MM.1S (cell line): ENCODE measurements at regions not wholly inside any gene's neighbourhood (a gene's known extent, or its start where the extent isn't known, plus 50 kb on each side); places are given as distances from the start of the nearest gene placed in this dataset.
"Not testable (repeated sequence)": the region's sequence is repeated elsewhere in the genome, so short reads cannot be mapped to it uniquely, and the experiment has no call there.

Experiments used
- DNase-seq: peaks from one replicate; pipeline ENCODE4 v3.0.0-alpha.2; 2015
- H2AFZ ChIP-seq: fragments of 300-600 bp; sonication (generic); 2 replicates; pipeline ENCODE4 v1.6.0; 2016; ENCODE audit warnings: antibody characterized with exemption, low read length
- H3F3A ChIP-seq: fragments of 300-600 bp; sonication (generic); 2 replicates; pipeline ENCODE4 v1.6.1; 2016; ENCODE audit warnings: mild to moderate bottlenecking, antibody characterized with exemption, low read length, moderate library complexity, mixed read lengths; ENCODE audit not compliant: insufficient read depth
- H3K27ac ChIP-seq: fragments of 300-600 bp; sonication (generic); 2 replicates; pipeline ENCODE4 v1.5.1; 2016; ENCODE audit warnings: mild to moderate bottlenecking, low read length
- H3K27me3 ChIP-seq: fragments of 300-600 bp; sonication (generic); replicated peaks from 2 replicates; pipeline ENCODE4 v1.6.0; 2016; ENCODE audit warnings: low read length; ENCODE audit not compliant: insufficient read depth
- H3K36me3 ChIP-seq: fragments of 300-600 bp; sonication (generic); replicated peaks from 2 replicates; pipeline ENCODE4 v1.6.1; 2016; ENCODE audit warnings: mild to moderate bottlenecking, low read length, mixed read lengths; ENCODE audit not compliant: insufficient read depth
- H3K4me1 ChIP-seq: fragments of 300-600 bp; sonication (generic); 2 replicates; pipeline ENCODE4 v1.6.1; 2016; ENCODE audit warnings: low read length, mixed read lengths
- H3K4me2 ChIP-seq: fragments of 300-600 bp; sonication (generic); 2 replicates; pipeline ENCODE4 v1.6.0; 2016; ENCODE audit warnings: low read depth, low read length
- H3K4me3 ChIP-seq: fragments of 300-600 bp; sonication (generic); 2 replicates; pipeline ENCODE4 v1.5.1; 2016; ENCODE audit warnings: low read length, mixed read lengths
- H3K79me2 ChIP-seq: fragments of 300-600 bp; sonication (generic); 2 replicates; pipeline ENCODE4 v1.6.1; 2016; ENCODE audit warnings: mixed run types, low read length, mixed read lengths
- H3K9ac ChIP-seq: fragments of 300-600 bp; sonication (generic); 2 replicates; pipeline ENCODE4 v1.6.1; 2016; ENCODE audit warnings: low read length, mixed read lengths
- H3K9me2 ChIP-seq: fragments of 300-600 bp; sonication (generic); replicated peaks from 2 replicates; pipeline ENCODE4 v1.6.1; 2016; ENCODE audit warnings: mild to moderate bottlenecking, low read length, mixed read lengths; ENCODE audit not compliant: insufficient read depth
- H3K9me3 ChIP-seq: fragments of 300-600 bp; sonication (generic); replicated peaks from 2 replicates; pipeline ENCODE4 v1.6.1; 2016; ENCODE audit warnings: mild to moderate bottlenecking, low read length, mixed read lengths; ENCODE audit not compliant: insufficient read depth
- H4K20me1 ChIP-seq: fragments of 300-600 bp; sonication (generic); 2 replicates; pipeline ENCODE4 v1.6.1; 2016; ENCODE audit warnings: mild to moderate bottlenecking, low read length, moderate library complexity, mixed read lengths; ENCODE audit not compliant: insufficient read depth
- EZH2 ChIP-seq: fragments of 300-600 bp; sonication (generic); optimal IDR thresholded peaks from 2 replicates; pipeline ENCODE3; 2017; ENCODE audit warnings: low read depth, mild to moderate bottlenecking, antibody characterized with exemption, low read length, mixed read lengths
- EZH2phosphoT487 ChIP-seq: fragments of 300-600 bp; sonication (generic); IDR thresholded peaks from 2 replicates; pipeline ENCODE4 v1.6.1; 2018; ENCODE audit warnings: antibody characterized with exemption, low read length
- TF ChIP-seq, protein P1 (sequence below): fragments of 300-600 bp; sonication (generic); IDR thresholded peaks from 2 replicates; pipeline ENCODE4 v1.5.1; 2016; ENCODE audit warnings: antibody characterized with exemption, low read length, mixed read lengths

DNA sequence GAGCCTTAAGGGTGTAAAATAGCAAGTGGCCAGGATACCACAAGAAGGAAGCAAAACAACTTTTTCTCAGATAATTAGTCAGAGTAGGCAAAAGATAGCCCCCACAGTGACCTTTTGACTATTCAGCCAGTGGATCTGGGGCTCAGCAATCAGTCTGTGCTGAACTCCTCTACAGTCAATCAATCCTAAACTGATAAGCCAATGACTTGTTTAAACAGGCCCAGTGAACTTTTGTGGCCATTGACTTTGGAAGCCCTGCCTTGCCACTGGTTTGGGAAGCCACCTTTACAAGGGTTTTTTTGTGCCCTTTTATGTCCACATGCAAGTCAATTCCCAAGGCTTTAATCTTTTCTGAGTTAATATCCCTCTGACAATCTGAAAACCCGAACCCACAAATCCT lies 1565.0 kb upstream of the WWC1 start:
- TF ChIP-seq, protein P1, sequence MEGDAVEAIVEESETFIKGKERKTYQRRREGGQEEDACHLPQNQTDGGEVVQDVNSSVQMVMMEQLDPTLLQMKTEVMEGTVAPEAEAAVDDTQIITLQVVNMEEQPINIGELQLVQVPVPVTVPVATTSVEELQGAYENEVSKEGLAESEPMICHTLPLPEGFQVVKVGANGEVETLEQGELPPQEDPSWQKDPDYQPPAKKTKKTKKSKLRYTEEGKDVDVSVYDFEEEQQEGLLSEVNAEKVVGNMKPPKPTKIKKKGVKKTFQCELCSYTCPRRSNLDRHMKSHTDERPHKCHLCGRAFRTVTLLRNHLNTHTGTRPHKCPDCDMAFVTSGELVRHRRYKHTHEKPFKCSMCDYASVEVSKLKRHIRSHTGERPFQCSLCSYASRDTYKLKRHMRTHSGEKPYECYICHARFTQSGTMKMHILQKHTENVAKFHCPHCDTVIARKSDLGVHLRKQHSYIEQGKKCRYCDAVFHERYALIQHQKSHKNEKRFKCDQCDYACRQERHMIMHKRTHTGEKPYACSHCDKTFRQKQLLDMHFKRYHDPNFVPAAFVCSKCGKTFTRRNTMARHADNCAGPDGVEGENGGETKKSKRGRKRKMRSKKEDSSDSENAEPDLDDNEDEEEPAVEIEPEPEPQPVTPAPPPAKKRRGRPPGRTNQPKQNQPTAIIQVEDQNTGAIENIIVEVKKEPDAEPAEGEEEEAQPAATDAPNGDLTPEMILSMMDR: no peak
- no peak for TF ChIP-seq EZH2phosphoT487
- no peak for TF ChIP-seq EZH2
- Histone ChIP-seq H2AFZ (no peak overlapping the region), H3K9me2 (no peaks in the 10 kb centered on the region), H3K27me3 (no peaks in the 10 kb centered on the region; the same call in 1 of the 2 replicates), H3K4me2 (no peak overlapping the region), H3K4me3 (no peak overlapping the region), H3K79me2 (no peaks in the 10 kb centered on the region), H3K9me3 (no peaks in the 10 kb centered on the region), H3K9ac (no peak overlapping the region), H3F3A (no peaks in the 10 kb centered on the region), H3K36me3 (no peaks in the 10 kb centered on the region), H4K20me1 (no peaks in the 10 kb centered on the region), H3K4me1 (no peaks in the 10 kb centered on the region), H3K27ac (no peak overlapping the region)
- DNase-seq: no peak

DNA sequence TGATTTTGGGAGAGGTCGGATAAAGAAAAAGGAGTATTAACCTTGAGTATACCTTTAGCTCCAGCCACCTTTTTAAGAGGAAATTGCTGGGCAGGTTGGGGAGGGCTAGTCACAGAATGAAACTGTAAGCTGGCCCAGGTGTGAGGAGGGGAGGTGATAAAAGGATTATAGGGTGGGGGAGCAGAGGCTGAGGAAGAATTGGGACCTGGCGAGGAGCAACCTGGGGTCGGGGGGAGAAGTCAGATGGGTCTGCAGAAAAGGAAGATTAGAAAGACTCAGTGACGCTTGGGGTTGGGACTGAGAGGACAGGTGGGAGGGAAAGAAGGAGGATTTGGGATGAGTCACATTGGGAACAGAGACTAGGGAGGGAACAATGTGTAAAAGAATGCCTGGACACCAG lies 1548.5 kb upstream of the WWC1 start:
- not testable (repeated sequence) for H3K4me3 ChIP-seq

DNA sequence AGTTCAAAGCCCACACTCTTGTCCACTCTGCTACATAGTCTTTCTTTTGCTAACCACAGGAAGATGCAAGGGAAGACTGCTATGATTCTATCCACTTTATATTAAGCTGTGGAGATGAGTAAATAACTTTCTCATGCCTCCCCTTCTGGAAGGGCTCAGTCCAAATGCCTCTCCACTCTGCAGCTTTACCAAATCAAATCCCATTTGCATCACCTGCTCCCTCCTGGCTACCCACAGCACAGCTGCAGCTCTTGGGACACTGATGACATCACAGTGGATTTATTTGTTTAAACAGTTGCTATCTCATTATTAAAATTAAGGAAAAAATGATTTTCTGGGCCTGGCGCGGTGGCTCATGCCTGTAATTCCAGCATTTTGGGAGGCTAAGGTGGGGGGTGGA lies 1544.9 kb upstream of the WWC1 start:
- no peaks in the 10 kb centered on the region for H3K79me2 ChIP-seq
- H3K27ac ChIP-seq: no peak overlapping the region
- no peak overlapping the region for H2AFZ ChIP-seq
- H3K4me1 ChIP-seq: no peaks in the 10 kb centered on the region
- H3K9me2 ChIP-seq: no peaks in the 10 kb centered on the region
- no peaks in the 10 kb centered on the region for H3K36me3 ChIP-seq
- no peaks in the 10 kb centered on the region for H3K27me3 ChIP-seq
- TF ChIP-seq, protein P1: no peak
- TF ChIP-seq EZH2 (no peak), EZH2phosphoT487 (no peak)
- no peak overlapping the region for H3K4me2 ChIP-seq
- DNase-seq: no peak
- H3F3A ChIP-seq: no peaks in the 10 kb centered on the region
- no peak overlapping the region for H3K9ac ChIP-seq
- H4K20me1 ChIP-seq: no peaks in the 10 kb centered on the region
- no peak overlapping the region for H3K4me3 ChIP-seq
- no peaks in the 10 kb centered on the region for H3K9me3 ChIP-seq

More for the DNA sequence above, 1548.5 kb upstream of the WWC1 start:
- not testable (repeated sequence) for DNase-seq, H3K27ac ChIP-seq, H4K20me1 ChIP-seq, H2AFZ ChIP-seq, H3K4me2 ChIP-seq, H3K9ac ChIP-seq, H3K79me2 ChIP-seq, H3K9me3 ChIP-seq, H3K36me3 ChIP-seq, H3K9me2 ChIP-seq, H3F3A ChIP-seq, H3K4me1 ChIP-seq, H3K27me3 ChIP-seq

DNA sequence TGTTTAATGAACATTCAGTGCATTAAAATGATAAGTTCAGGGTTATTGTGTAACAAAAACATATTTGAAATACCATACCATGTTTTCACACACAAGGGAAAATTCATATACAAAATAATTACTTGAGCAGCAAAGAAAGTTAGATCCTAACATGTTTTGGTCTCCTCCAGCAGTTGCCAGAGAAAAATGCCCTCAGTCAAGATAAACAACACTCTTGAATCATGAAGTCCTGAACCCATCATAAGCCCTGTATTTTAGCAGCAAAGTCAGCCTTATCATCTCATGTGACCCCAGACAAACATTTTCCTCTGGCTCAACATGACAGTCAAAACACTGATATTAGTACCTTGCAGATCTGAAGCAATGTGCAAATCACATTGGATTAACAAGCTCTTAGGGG lies 1541.1 kb upstream of the WWC1 start:
- TF ChIP-seq EZH2: no peak
- TF ChIP-seq EZH2phosphoT487: no peak
- TF ChIP-seq, protein P1: no peak
- H3K79me2 ChIP-seq: no peaks in the 10 kb centered on the region
- no peaks in the 10 kb centered on the region for H3K9me3 ChIP-seq
- no peak for DNase-seq
- no peaks in the 10 kb centered on the region for H3K9me2 ChIP-seq
- no peak overlapping the region for H3K4me2 ChIP-seq
- H3K4me1 ChIP-seq: no peaks in the 10 kb centered on the region
- H3K4me3 ChIP-seq: no peak overlapping the region
- H4K20me1 ChIP-seq: no peaks in the 10 kb centered on the region
- no peak overlapping the region for H3K27ac ChIP-seq
- H3K27me3 ChIP-seq: no peaks in the 10 kb centered on the region
- no peak overlapping the region for H3K9ac ChIP-seq
- H2AFZ ChIP-seq: no peak overlapping the region
- H3F3A ChIP-seq: no peaks in the 10 kb centered on the region
- H3K36me3 ChIP-seq: no peaks in the 10 kb centered on the region
